ENCODE measurements at regions not wholly inside any gene's neighbourhood (a gene's known extent, or its start where the extent isn't known, plus 50 kb on each side); places are given as distances from the start of the nearest gene placed in this dataset.
A peak's percentile ranks its signal among the peaks of the same experiment; 100 is the strongest.

GRCh38 chr21:32844653-32845436 is 73.3 kb upstream of the PAXBP1 start:
- Mint-ChIP-seq H3K9me3 (no peaks in the 10 kb centered on the region), H3K27ac (no peak overlapping the region), H3K4me1 (ENCODE audit: low read depth) (peaks cover 16% of the 10 kb centered on the region), H3K4me3 (no peak overlapping the region), H3K27me3 (ENCODE audit: insufficient read depth) (peaks cover 26% of the 10 kb centered on the region), H3K36me3 (ENCODE audit: low read depth) (no peaks in the 10 kb centered on the region)
- peak; percentile 72 for DNase-seq
- peak; percentile 41; the same call in 1 of the 2 replicates for TF ChIP-seq CTCF (IDR thresholded peaks at IDR 0.05)

DNA sequence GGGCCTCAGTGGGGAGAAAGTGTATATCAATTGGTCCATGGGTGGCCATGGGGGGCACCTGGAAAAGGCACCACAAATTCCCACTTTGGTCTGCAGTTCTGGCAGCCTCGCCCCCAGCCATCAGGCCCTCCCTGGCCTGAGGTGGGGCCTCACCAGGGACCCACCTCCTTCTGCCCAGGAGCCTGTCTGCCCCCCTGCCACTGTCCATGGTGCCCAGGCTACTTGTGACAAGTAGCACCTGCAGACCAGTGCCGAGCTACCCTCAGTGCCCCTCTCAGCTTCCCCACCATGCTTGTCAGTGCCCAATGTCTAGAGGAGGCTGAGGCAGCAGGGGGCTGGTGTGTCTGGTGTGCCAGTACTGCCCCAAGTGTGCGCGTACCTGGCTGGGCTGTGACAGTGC is 87.1 kb upstream of the PAXBP1 start:
- Mint-ChIP-seq H3K27ac (no peak overlapping the region), H3K9me3 (peaks cover 5% of the 10 kb centered on the region; the same call in 1 of the 2 replicates), H3K36me3 (ENCODE audit: low read depth) (no peaks in the 10 kb centered on the region; the same call in 1 of the 2 replicates), H3K4me3 (no peak overlapping the region), H3K4me1 (ENCODE audit: low read depth) (no peaks in the 10 kb centered on the region), H3K27me3 (ENCODE audit: insufficient read depth) (peaks cover 7% of the 10 kb centered on the region)
- no peak for DNase-seq
- TF ChIP-seq CTCF (IDR thresholded peaks at IDR 0.05), result no peak

DNA sequence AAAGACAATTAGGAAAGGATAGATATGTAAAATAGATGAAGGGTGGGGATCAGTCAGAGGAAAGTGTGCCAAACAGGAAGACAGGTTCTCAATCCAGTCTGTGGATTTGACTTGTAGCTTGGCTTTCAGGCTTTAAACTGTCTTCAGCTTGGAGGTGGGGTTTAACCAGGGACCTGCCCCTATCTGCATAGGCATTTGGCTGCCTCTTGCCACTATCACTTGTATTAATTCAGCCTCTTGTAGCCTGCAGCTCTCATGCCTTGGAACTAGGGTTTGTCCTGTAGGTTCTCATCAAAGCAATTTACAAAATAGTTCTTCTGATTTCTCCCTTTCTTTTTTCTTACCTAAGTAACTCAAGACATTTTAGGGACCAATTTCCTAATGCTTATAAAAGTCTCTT is 88.8 kb upstream of the PAXBP1 start:
- peaks cover 14% of the 10 kb centered on the region for H3K27me3 Mint-ChIP-seq (ENCODE audit: insufficient read depth)
- H3K36me3 Mint-ChIP-seq (ENCODE audit: low read depth), result no peaks in the 10 kb centered on the region; the same call in 1 of the 2 replicates
- no peak overlapping the region for H3K4me3 Mint-ChIP-seq
- no peaks in the 10 kb centered on the region for H3K4me1 Mint-ChIP-seq (ENCODE audit: low read depth)
- peaks cover 5% of the 10 kb centered on the region; the same call in 1 of the 2 replicates for H3K9me3 Mint-ChIP-seq
- H3K27ac Mint-ChIP-seq, result no peak overlapping the region
- no peak for DNase-seq
- TF ChIP-seq CTCF (IDR thresholded peaks at IDR 0.05), result no peak

DNA sequence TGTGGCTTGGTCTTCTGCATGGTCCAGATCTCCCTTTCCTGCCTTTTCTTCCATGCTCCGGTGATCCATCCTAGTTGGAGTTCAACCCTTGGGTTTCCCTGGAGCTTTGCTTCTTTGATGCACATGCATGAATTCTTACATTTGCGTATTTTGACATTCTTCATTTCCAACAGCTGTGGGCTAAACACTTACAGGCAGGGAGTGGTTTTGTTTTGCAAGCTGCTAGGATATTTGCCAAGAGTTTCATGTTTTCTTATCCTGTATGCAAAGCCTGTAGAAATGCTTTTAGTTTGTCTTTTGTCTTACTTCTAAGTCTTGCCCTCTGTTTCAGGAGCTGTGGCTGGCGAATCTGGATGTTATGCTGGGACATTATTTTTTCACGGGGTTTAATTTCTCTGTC is 90.3 kb upstream of the PAXBP1 start:
- no peak for DNase-seq
- peaks cover 14% of the 10 kb centered on the region for H3K27me3 Mint-ChIP-seq (ENCODE audit: insufficient read depth)
- H3K27ac Mint-ChIP-seq, result no peak overlapping the region

DNA sequence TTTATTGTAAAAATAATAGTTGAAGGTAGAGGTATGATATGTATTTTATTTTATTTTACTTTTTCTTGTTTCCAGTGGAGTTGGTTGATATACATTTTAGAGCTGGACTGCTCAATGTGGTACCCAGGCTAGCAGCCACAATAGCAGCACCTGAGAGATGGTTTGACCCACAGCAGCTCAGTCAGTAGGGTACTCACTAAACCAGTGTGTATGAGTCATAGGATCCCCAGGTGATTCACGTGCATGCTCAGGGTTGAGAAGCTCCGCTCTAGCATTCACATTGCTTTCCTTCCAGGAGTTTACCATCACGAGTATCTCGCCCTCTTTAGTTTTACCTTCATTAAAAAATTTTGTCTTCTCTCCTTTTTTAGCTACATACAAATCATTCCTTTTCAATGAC is 96.0 kb upstream of the PAXBP1 start:
- no peak for DNase-seq
- H3K27me3 Mint-ChIP-seq (ENCODE audit: insufficient read depth), result peaks cover 16% of the 10 kb centered on the region
- no peaks in the 10 kb centered on the region for H3K9me3 Mint-ChIP-seq
- H3K27ac Mint-ChIP-seq, result no peak overlapping the region
- no peaks in the 10 kb centered on the region; the same call in 1 of the 2 replicates for H3K4me1 Mint-ChIP-seq (ENCODE audit: low read depth)
- H3K36me3 Mint-ChIP-seq (ENCODE audit: low read depth), result no peaks in the 10 kb centered on the region
- no peak overlapping the region for H3K4me3 Mint-ChIP-seq
- TF ChIP-seq CTCF (IDR thresholded peaks at IDR 0.05), result no peak

More for the DNA sequence above, 90.3 kb upstream of the PAXBP1 start:
- Mint-ChIP-seq H3K9me3 (peaks cover 5% of the 10 kb centered on the region; the same call in 1 of the 2 replicates), H3K36me3 (ENCODE audit: low read depth) (no peaks in the 10 kb centered on the region; the same call in 1 of the 2 replicates), H3K4me1 (ENCODE audit: low read depth) (no peaks in the 10 kb centered on the region), H3K4me3 (no peak overlapping the region)
- TF ChIP-seq CTCF (IDR thresholded peaks at IDR 0.05), result no peak

Measured in HFFc6 (cell line).